Panc1 (cell line): ENCODE measurements at regions not wholly inside any gene's neighbourhood (a gene's known extent, or its start where the extent isn't known, plus 50 kb on each side); places are given as distances from the start of the nearest gene placed in this dataset.

Experiments
- ATAC-seq: fragments of 200-7000 bp; cut with Tn5 transposase; 2 replicates; pipeline ENCODE4 v1.9.1; 2020; ENCODE audit warnings: mild to moderate bottlenecking, moderate library complexity
- BruUV-seq: library from RNA; stranded (reverse); fragments of 400-500 nt; replicated peaks from 2 replicates; lab custom pipeline; 2021; lab: Mats Ljungman, UMichigan
- CTCF ChIA-PET: fragments of 300-600 bp; sonication (Branson Sonifier 250); formaldehyde crosslinking; loops from one replicate; lab custom pipeline; 2022; ENCODE audit warnings: antibody characterized with exemption; lab: Charles Lee
- POLR2A ChIA-PET: fragments of 300-600 bp; sonication (Branson Sonifier 250); formaldehyde crosslinking; loops from one replicate; lab custom pipeline; 2022; ENCODE audit warnings: antibody characterized with exemption; lab: Charles Lee
- DNase-seq: peaks from one replicate; pipeline ENCODE4 v3.0.0-alpha.2; 2010; ENCODE audit warnings: low read depth, low spot score
- H3K27ac ChIP-seq: 2 replicates; pipeline ENCODE4 v1.5.1; 2011; ENCODE audit warnings: mild to moderate bottlenecking, low read length, inconsistent platforms
- H3K27me3 ChIP-seq: fragments of 200-500 bp; sonication (Bioruptor generic); 2 replicates; pipeline ENCODE4 v1.6.0; 2014; ENCODE audit warnings: low read length, inconsistent platforms; ENCODE audit not compliant: control insufficient read depth, insufficient read depth
- H3K36me3 ChIP-seq: fragments of 200-500 bp; sonication (Bioruptor generic); 2 replicates; pipeline ENCODE4 v1.5.1; 2014; ENCODE audit warnings: inconsistent platforms, mild to moderate bottlenecking, low read length, moderate library complexity; ENCODE audit not compliant: control insufficient read depth, insufficient read depth
- H3K4me1 ChIP-seq: 2 replicates; pipeline ENCODE4 v1.5.1; 2011; ENCODE audit warnings: inconsistent platforms, mild to moderate bottlenecking, low read length, moderate library complexity; ENCODE audit not compliant: control insufficient read depth, insufficient read depth
- H3K4me3 ChIP-seq, 2 experiments: 2 replicates each; pipeline ENCODE4 v1.5.1; 2011 to 2012; ENCODE audit warnings: low read depth in 2 of 2, low read length in 2 of 2, mild to moderate bottlenecking in 2 of 2, inconsistent platforms in 1 of 2, moderate library complexity in 1 of 2
- H3K9me3 ChIP-seq: fragments of 200-500 bp; sonication (Bioruptor generic); 2 replicates; pipeline ENCODE4 v1.5.1; 2014; ENCODE audit warnings: low read depth, mild to moderate bottlenecking, inconsistent platforms, low read length, moderate library complexity; ENCODE audit not compliant: control insufficient read depth, insufficient read depth
- POLR2AphosphoS5 ChIP-seq: IDR thresholded peaks from 2 replicates; pipeline ENCODE4 v1.6.1; 2012; ENCODE audit warnings: mild to moderate bottlenecking, low read depth, low read length, moderate library complexity
- SIN3A ChIP-seq: IDR thresholded peaks from 2 replicates; pipeline ENCODE4 v1.6.1; 2012; ENCODE audit warnings: low read depth, mild to moderate bottlenecking, low read length, moderate library complexity, borderline replicate concordance; ENCODE audit not compliant: insufficient read depth
- TCF7L2 ChIP-seq: IDR thresholded peaks from 2 replicates; pipeline ENCODE4 v1.6.1; 2011; ENCODE audit warnings: mild to moderate bottlenecking, low read depth, low read length, inconsistent platforms
- in situ Hi-C: cut with HindIII; loops from 2 replicates; pipeline ENCODE4 v1.10.0; 2016; ENCODE audit warnings: low sequenced_read_pairs, low pct_unique_long_range_greater_than_20kb
- intact Hi-C: fragments of 100-400 bp; cut with micrococcal nuclease; formaldehyde crosslinking; loops from one replicate; pipeline ENCODE4 v1.10.0; 2022; ENCODE audit not compliant: unreplicated experiment
- TF ChIP-seq, protein P1 (sequence below): fragments of 450-650 bp; IDR thresholded peaks from 2 replicates; pipeline ENCODE4 v1.5.1; 2017; ENCODE audit warnings: mild to moderate bottlenecking
- TF ChIP-seq, protein P2 (sequence below), 2 experiments: IDR thresholded peaks; 2 replicates each; pipeline ENCODE4 v1.6.1; 2011 to 2012; ENCODE audit warnings: low read depth in 2 of 2, control low read depth in 1 of 2, low read length in 1 of 2, mild to moderate bottlenecking in 1 of 2, moderate library complexity in 1 of 2; ENCODE audit not compliant: insufficient read depth in 1 of 2

DNA sequence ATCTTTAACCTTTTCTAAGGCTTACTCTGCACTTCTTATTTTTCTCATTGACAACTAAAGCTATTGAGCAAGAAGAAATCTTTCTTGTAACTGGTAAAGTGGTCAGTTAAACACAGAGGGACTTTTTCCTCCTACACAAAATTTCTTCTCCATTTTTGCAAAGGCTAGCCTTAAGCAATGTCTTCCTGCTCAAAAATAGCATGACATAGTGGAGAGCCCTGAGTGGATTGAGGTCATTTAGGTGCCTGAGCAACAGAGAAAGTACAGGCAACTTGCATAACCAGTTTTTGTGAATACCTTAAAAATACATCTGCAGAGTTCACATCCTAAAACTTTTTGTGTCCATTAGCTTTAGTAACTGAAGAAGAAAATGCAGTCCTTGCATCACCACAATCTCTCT is 144.7 kb upstream of the TTC14 start:
- CTCF ChIA-PET, result no interaction called here
- TF ChIP-seq TCF7L2 (no peak), POLR2AphosphoS5 (no peak), SIN3A (no peak)
- TF ChIP-seq, protein P1, sequence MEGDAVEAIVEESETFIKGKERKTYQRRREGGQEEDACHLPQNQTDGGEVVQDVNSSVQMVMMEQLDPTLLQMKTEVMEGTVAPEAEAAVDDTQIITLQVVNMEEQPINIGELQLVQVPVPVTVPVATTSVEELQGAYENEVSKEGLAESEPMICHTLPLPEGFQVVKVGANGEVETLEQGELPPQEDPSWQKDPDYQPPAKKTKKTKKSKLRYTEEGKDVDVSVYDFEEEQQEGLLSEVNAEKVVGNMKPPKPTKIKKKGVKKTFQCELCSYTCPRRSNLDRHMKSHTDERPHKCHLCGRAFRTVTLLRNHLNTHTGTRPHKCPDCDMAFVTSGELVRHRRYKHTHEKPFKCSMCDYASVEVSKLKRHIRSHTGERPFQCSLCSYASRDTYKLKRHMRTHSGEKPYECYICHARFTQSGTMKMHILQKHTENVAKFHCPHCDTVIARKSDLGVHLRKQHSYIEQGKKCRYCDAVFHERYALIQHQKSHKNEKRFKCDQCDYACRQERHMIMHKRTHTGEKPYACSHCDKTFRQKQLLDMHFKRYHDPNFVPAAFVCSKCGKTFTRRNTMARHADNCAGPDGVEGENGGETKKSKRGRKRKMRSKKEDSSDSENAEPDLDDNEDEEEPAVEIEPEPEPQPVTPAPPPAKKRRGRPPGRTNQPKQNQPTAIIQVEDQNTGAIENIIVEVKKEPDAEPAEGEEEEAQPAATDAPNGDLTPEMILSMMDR, result no peak
- TF ChIP-seq, protein P2, sequence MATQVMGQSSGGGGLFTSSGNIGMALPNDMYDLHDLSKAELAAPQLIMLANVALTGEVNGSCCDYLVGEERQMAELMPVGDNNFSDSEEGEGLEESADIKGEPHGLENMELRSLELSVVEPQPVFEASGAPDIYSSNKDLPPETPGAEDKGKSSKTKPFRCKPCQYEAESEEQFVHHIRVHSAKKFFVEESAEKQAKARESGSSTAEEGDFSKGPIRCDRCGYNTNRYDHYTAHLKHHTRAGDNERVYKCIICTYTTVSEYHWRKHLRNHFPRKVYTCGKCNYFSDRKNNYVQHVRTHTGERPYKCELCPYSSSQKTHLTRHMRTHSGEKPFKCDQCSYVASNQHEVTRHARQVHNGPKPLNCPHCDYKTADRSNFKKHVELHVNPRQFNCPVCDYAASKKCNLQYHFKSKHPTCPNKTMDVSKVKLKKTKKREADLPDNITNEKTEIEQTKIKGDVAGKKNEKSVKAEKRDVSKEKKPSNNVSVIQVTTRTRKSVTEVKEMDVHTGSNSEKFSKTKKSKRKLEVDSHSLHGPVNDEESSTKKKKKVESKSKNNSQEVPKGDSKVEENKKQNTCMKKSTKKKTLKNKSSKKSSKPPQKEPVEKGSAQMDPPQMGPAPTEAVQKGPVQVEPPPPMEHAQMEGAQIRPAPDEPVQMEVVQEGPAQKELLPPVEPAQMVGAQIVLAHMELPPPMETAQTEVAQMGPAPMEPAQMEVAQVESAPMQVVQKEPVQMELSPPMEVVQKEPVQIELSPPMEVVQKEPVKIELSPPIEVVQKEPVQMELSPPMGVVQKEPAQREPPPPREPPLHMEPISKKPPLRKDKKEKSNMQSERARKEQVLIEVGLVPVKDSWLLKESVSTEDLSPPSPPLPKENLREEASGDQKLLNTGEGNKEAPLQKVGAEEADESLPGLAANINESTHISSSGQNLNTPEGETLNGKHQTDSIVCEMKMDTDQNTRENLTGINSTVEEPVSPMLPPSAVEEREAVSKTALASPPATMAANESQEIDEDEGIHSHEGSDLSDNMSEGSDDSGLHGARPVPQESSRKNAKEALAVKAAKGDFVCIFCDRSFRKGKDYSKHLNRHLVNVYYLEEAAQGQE (IDR thresholded peaks at IDR 0.05; ENCODE audit: insufficient read depth in 1 of 2, low read depth in 2 of 2, low read length in 1 of 2), result no peak
- POLR2A ChIA-PET, result no interaction called here
- Histone ChIP-seq H3K36me3 (no peaks in the 10 kb centered on the region), H3K4me3 (no peak overlapping the region), H3K27ac (no peak overlapping the region), H3K9me3 (no peaks in the 10 kb centered on the region), H3K4me1 (no peaks in the 10 kb centered on the region), H3K27me3 (no peaks in the 10 kb centered on the region)
- intact Hi-C loops (no loop called here), in situ Hi-C loops (no loop called here)
- DNase-seq (no peak), ATAC-seq (no peak)
- BruUV-seq, result no TSS peak

DNA sequence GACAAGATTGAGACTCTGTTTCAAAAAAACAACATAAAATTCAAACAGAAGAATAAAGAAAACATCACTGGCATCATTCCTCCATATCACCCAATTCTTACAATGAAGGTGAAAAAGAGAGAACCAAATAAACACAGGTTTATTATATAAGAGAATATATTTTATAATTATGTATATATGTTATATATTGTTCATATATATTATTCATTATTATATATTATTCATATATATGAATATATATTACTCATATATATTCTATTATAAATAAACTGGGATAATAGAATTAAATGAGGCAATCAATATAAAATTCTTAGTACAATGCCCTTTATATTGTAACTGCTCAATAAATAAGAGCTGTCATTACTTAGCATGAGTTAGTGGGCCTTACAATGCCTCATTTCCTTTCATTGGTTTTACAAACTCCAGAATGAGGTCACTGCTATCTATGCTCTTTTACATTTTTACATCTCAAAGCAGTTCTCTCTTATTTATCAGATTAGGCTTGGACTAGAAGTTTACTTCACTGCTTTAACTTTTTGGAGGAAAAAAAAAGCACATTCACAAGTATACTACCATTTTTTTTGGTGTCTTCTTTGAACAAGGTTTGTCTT is 135.5 kb upstream of the TTC14 start:
- ChIA-PET CTCF (no interaction called here), POLR2A (no interaction called here)
- DNase-seq (no peak), ATAC-seq (no peak)
- no peaks in the 10 kb centered on the region for H3K36me3 ChIP-seq
- H3K4me1 ChIP-seq, result no peaks in the 10 kb centered on the region
- intact Hi-C loops (no loop called here), in situ Hi-C loops (no loop called here)
- H3K27ac ChIP-seq, result no peak overlapping the region
- BruUV-seq, result no TSS peak
- TF ChIP-seq SIN3A (no peak), POLR2AphosphoS5 (no peak), TCF7L2 (no peak)
- TF ChIP-seq, protein P2 (IDR thresholded peaks at IDR 0.05; ENCODE audit: insufficient read depth in 1 of 2, low read depth in 2 of 2, low read length in 1 of 2), result no peak
- TF ChIP-seq, protein P1, result no peak
- H3K27me3 ChIP-seq, result no peaks in the 10 kb centered on the region
- no peak overlapping the region for H3K4me3 ChIP-seq
- H3K9me3 ChIP-seq, result no peaks in the 10 kb centered on the region
